ENCODE measurements at regions not wholly inside any gene's neighbourhood (a gene's known extent, or its start where the extent isn't known, plus 50 kb on each side); places are given as distances from the start of the nearest gene placed in this dataset.

DNA sequence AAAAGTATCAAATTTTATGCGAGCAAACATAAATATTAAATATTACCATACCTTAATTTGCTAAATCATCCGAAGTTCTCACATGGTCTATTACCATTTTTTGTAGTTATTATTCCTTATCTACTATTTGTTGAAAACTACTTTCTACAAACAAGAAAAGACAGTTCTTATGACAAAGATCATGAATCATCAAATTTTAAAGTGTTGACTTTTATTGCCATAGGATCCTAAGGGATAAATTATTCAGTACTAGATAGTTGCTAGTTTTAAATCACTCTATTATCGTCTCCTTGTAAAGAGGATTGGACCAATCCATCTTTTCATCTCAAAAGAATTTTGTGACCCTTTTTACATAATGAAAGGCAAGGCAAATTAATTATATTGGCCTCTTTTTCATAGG lies 523.6 kb upstream of the TMEFF2 start:
- TF ChIP-seq CTCF (IDR thresholded peaks at IDR 0.05 in 8 of 11, conservative IDR thresholded peaks at IDR 0.05 in 3 of 11) = no peak
- TF ChIP-seq POLR2AphosphoS5 (IDR thresholded peaks at IDR 0.05) = no peak

Measured in spleen (tissue), 7 donors.